ENCODE measurements at regions not wholly inside any gene's neighbourhood (a gene's known extent, or its start where the extent isn't known, plus 50 kb on each side); places are given as distances from the start of the nearest gene placed in this dataset.
"Not testable (repeated sequence)": the region's sequence is repeated elsewhere in the genome, so short reads cannot be mapped to it uniquely, and the experiment has no call there.

DNA sequence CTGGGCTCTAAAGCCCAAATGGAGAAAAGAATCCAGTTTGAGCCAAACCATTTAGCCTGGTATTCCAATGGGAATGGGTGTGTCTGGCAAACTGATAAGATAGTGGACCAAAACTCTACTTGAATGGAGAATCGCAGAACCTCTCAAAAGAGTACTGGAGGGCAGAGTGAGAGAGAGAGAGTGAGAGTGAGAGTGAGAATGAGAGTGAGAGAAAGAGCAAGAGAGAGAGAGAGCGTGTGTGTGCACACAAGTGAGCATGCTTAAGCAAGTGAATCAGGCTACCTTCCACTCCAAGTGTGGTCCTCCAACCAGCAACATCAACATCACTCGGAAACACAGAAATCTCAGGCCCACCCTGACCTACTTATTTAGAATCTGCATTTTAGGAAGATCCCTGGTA, 58.8 kb downstream of the UQCRFS1 start:
- peaks cover 47% of the 10 kb centered on the region for H3K9me3 ChIP-seq (ENCODE audit: control insufficient read depth, low read length)
- no peak overlapping the region for H3K4me3 ChIP-seq (ENCODE audit: low read length)
- H3K27me3 ChIP-seq (replicated peaks; ENCODE audit: control insufficient read depth, insufficient read depth, low read length): peaks cover 3% of the 10 kb centered on the region
- H3K36me3 ChIP-seq (ENCODE audit: control insufficient read depth, insufficient read depth, low read length, severe bottlenecking): no peaks in the 10 kb centered on the region
- no peaks in the 10 kb centered on the region for H3K4me1 ChIP-seq (ENCODE audit: control insufficient read depth, insufficient read depth, low read length)
- no peak overlapping the region for H3K9ac ChIP-seq (ENCODE audit: low read length)
- DNase-seq (ENCODE audit: low read depth): no peak

DNA sequence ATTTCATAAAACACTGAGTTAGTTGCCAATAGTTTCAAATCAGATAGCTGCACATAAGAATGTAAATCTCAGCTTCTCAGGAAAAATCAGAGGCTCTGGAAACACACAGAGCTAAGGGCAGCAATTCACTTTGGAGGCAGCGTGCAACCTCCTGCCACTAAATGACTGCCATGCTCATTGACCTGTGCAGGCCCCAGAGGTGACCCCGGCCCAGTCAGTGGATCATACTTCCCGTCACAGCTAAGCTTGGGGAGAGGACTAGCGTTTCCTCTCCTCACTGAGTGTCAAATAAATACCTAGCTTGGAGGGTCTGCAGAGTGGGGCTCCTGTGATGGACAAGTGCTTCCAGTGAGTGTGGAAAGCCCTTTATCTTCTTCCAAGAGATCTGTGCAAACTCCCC, 67.2 kb downstream of the UQCRFS1 start:
- Histone ChIP-seq H3K4me3 (ENCODE audit: low read length) (no peak overlapping the region), H3K9me3 (ENCODE audit: control insufficient read depth, low read length) (peaks cover 14% of the 10 kb centered on the region), H3K27me3 (replicated peaks; ENCODE audit: control insufficient read depth, insufficient read depth, low read length) (peaks cover 7% of the 10 kb centered on the region), H3K4me1 (ENCODE audit: control insufficient read depth, insufficient read depth, low read length) (no peaks in the 10 kb centered on the region), H3K9ac (ENCODE audit: low read length) (no peak overlapping the region), H3K36me3 (ENCODE audit: control insufficient read depth, insufficient read depth, low read length, severe bottlenecking) (no peaks in the 10 kb centered on the region)
- DNase-seq (ENCODE audit: low read depth): no peak

DNA sequence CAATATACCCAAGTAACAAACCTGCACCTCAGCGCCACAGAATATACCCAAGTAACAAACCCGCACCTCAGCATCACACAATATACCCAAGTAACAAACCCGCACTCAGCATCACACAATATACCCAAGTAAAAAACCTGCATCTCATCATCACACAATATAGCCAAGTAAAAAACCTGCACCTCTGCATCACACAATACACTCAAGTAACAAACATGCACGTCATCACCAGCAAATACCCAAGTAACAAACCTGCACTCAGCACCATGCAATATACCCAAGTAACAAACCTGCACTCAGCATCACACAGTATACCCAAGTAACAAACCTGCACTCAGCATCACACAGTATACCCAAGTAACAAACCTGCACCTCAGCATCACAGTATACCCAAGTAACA, 69.8 kb downstream of the UQCRFS1 start:
- Histone ChIP-seq H3K4me1 (ENCODE audit: control insufficient read depth, insufficient read depth, low read length) (no peaks in the 10 kb centered on the region), H3K36me3 (ENCODE audit: control insufficient read depth, insufficient read depth, low read length, severe bottlenecking) (no peaks in the 10 kb centered on the region), H3K27me3 (replicated peaks; ENCODE audit: control insufficient read depth, insufficient read depth, low read length) (peaks cover 2% of the 10 kb centered on the region), H3K4me3 (ENCODE audit: low read length) (no peak overlapping the region), H3K9ac (ENCODE audit: low read length) (no peak overlapping the region), H3K9me3 (ENCODE audit: control insufficient read depth, low read length) (peaks cover 26% of the 10 kb centered on the region)
- DNase-seq (ENCODE audit: low read depth): no peak

DNA sequence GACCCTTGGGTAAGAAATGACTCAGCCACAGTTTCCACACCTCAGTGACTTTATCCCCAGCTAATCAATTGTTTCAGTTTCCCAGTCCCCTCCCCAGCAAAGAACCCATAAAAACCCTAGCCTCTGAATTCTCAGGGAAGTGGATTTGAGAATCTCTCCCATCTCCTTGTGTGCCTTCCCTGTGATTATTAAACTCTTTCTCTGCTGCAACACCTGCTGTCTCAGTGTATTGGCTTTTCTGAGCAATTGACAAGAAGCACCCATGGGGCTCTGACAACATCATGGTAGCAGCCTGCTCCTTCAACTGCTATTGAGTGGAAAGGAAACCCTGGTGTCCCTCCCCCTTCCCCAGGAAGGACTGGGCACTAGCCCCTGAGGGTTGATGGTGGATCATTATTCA, 73.7 kb downstream of the UQCRFS1 start:
- Histone ChIP-seq H3K9ac (ENCODE audit: low read length) (no peak overlapping the region), H3K4me1 (ENCODE audit: control insufficient read depth, insufficient read depth, low read length) (no peaks in the 10 kb centered on the region), H3K4me3 (ENCODE audit: low read length) (no peak overlapping the region), H3K27me3 (replicated peaks; ENCODE audit: control insufficient read depth, insufficient read depth, low read length) (peaks cover 2% of the 10 kb centered on the region), H3K9me3 (ENCODE audit: control insufficient read depth, low read length) (peaks cover 26% of the 10 kb centered on the region), H3K36me3 (ENCODE audit: control insufficient read depth, insufficient read depth, low read length, severe bottlenecking) (no peaks in the 10 kb centered on the region)
- no peak for DNase-seq (ENCODE audit: low read depth)

DNA sequence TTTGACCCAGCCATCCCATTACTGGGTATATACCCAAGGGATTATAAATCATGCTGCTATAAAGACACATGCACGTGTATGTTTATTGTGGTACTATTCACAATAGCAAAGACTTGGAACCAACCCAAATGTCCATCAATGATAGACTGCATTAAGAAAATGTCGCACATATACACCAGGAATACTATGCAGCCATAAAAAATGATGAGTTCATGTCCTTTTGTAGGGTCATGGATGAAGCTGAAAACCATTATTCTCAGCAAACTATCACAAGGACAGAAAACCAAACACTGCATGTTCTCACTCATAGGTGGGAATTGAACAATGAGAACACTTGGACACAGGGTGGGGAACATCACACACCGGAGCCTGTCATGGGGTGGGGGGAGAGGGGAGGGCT, 74.7 kb downstream of the UQCRFS1 start:
- H3K27me3 ChIP-seq (replicated peaks; ENCODE audit: control insufficient read depth, insufficient read depth, low read length); DNase-seq (ENCODE audit: low read depth): not testable (repeated sequence)

DNA sequence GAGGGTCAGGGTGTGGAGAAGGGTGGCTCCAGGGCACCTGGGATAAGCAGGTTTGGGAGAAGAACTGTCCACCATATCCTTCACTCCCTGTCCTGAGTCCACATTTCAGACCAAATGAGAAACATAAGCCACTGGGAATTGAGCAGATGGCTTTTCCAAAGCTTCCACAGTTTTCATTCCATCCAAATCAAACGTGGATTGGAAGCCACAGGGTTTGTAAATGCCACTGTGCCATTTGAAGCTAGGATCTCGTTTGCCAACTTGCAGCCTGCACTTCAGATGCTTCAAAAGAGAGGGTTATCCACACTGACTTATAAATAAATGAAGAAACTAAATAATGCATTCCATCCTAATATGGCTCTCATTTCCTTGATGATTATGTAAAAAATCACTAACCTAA, 81.5 kb downstream of the UQCRFS1 start:
- no peak overlapping the region for H3K9ac ChIP-seq (ENCODE audit: low read length)
- H3K4me3 ChIP-seq (ENCODE audit: low read length): no peak overlapping the region
- no peaks in the 10 kb centered on the region for H3K4me1 ChIP-seq (ENCODE audit: control insufficient read depth, insufficient read depth, low read length)
- no peaks in the 10 kb centered on the region for H3K36me3 ChIP-seq (ENCODE audit: control insufficient read depth, insufficient read depth, low read length, severe bottlenecking)
- no peaks in the 10 kb centered on the region for H3K9me3 ChIP-seq (ENCODE audit: control insufficient read depth, low read length)
- DNase-seq (ENCODE audit: low read depth): no peak
- H3K27me3 ChIP-seq (replicated peaks; ENCODE audit: control insufficient read depth, insufficient read depth, low read length): peaks cover 34% of the 10 kb centered on the region

More for the DNA sequence above, 74.7 kb downstream of the UQCRFS1 start:
- H3K4me3 ChIP-seq (ENCODE audit: low read length); H3K4me1 ChIP-seq (ENCODE audit: control insufficient read depth, insufficient read depth, low read length); H3K9ac ChIP-seq (ENCODE audit: low read length); H3K36me3 ChIP-seq (ENCODE audit: control insufficient read depth, insufficient read depth, low read length, severe bottlenecking): not testable (repeated sequence)
- H3K9me3 ChIP-seq (ENCODE audit: control insufficient read depth, low read length): peaks cover 26% of the 10 kb centered on the region

DNA sequence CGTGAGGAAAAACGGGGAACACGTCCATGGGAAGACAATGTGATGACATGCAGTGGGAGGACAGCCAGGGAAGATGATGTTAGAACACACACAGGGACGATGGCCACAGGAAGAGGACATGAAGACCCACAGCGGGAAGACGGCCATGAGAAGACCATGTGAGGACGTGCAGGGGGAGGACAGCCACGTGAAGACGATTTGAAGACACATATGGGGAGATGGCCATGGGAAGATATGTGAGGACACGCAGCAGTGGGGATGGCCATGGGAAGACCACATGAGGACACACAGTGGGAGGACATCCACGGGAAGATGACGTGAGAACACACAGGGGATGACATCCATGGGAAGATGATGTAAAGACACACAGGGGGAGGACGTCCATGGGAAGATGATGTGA, 83.8 kb downstream of the UQCRFS1 start:
- Histone ChIP-seq H3K36me3 (ENCODE audit: control insufficient read depth, insufficient read depth, low read length, severe bottlenecking) (no peaks in the 10 kb centered on the region), H3K27me3 (replicated peaks; ENCODE audit: control insufficient read depth, insufficient read depth, low read length) (peaks cover 40% of the 10 kb centered on the region), H3K9me3 (ENCODE audit: control insufficient read depth, low read length) (peaks cover 3% of the 10 kb centered on the region), H3K4me1 (ENCODE audit: control insufficient read depth, insufficient read depth, low read length) (no peaks in the 10 kb centered on the region), H3K9ac (ENCODE audit: low read length) (no peak overlapping the region), H3K4me3 (ENCODE audit: low read length) (no peak overlapping the region)
- no peak for DNase-seq (ENCODE audit: low read depth)

DNA sequence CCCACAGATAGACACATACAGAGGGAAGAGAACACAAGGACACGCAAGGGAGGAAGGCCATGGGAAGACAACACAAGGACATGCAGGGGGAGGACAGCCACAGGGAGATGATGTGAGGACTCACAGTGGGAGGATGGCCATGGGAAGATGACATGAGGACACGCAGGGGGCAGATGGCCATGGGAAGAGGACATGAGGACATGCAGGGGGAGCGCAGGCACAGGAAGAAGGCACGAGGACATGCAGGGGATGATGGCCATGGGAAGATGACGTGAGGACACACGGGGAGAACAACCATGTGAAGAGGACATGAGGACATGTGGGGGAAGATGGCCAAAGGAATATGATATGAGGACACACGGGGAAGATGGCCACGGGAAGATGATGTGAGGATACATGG, 84.7 kb downstream of the UQCRFS1 start:
- peaks cover 40% of the 10 kb centered on the region for H3K27me3 ChIP-seq (replicated peaks; ENCODE audit: control insufficient read depth, insufficient read depth, low read length)
- no peak overlapping the region for H3K9ac ChIP-seq (ENCODE audit: low read length)
- H3K9me3 ChIP-seq (ENCODE audit: control insufficient read depth, low read length): peaks cover 4% of the 10 kb centered on the region
- no peak overlapping the region for H3K4me3 ChIP-seq (ENCODE audit: low read length)
- no peak for DNase-seq (ENCODE audit: low read depth)
- no peaks in the 10 kb centered on the region for H3K4me1 ChIP-seq (ENCODE audit: control insufficient read depth, insufficient read depth, low read length)
- H3K36me3 ChIP-seq (ENCODE audit: control insufficient read depth, insufficient read depth, low read length, severe bottlenecking): no peaks in the 10 kb centered on the region

DNA sequence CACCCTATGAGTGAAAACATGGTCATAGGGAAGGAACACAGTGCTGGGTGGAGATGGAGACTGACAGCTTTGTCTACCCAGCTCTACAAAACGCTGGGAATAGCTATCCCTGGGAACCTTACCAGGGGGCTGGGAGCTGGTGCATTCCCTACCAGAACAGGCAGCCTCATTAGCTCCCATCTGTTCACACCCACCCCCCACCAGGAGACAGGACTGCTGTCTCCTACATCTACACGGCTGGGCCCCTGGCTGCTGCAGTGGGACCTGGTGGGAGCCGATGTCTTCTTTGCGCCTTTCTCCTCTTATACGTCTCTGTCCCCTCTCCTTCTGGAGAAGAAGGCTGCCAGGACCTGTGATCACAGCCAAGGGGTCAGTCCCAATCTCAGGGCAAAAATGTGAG, 90.8 kb downstream of the UQCRFS1 start:
- Histone ChIP-seq H3K36me3 (ENCODE audit: control insufficient read depth, insufficient read depth, low read length, severe bottlenecking) (no peaks in the 10 kb centered on the region), H3K9ac (ENCODE audit: low read length) (no peak overlapping the region), H3K4me3 (ENCODE audit: low read length) (no peak overlapping the region), H3K27me3 (replicated peaks; ENCODE audit: control insufficient read depth, insufficient read depth, low read length) (peaks cover 19% of the 10 kb centered on the region), H3K9me3 (ENCODE audit: control insufficient read depth, low read length) (peaks cover 4% of the 10 kb centered on the region), H3K4me1 (ENCODE audit: control insufficient read depth, insufficient read depth, low read length) (peaks cover 13% of the 10 kb centered on the region)
- DNase-seq (ENCODE audit: low read depth): no peak

DNA sequence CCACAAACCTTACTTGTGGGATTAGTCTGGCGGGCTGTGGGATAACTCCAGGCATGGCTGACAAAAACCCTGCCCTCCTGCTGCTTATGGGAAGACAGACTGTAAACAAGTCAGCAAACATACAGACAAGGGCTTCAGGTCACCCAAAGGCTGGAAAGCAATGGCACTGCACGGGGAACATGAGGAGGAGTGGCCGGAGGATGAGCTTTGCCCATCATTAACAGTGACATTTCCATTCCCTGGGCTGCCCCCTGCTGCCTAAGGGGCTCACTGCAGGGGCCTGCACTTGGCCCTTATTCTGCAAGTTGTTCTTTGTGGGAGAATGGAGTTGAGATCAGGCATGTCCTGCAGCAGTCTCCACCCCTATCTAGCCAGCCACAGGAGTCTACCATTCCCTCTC, 91.3 kb downstream of the UQCRFS1 start:
- H3K27me3 ChIP-seq (replicated peaks; ENCODE audit: control insufficient read depth, insufficient read depth, low read length): peaks cover 14% of the 10 kb centered on the region
- DNase-seq (ENCODE audit: low read depth): no peak
- no peak overlapping the region for H3K9ac ChIP-seq (ENCODE audit: low read length)
- peaks cover 4% of the 10 kb centered on the region for H3K9me3 ChIP-seq (ENCODE audit: control insufficient read depth, low read length)
- peaks cover 13% of the 10 kb centered on the region for H3K4me1 ChIP-seq (ENCODE audit: control insufficient read depth, insufficient read depth, low read length)
- no peak overlapping the region for H3K4me3 ChIP-seq (ENCODE audit: low read length)
- H3K36me3 ChIP-seq (ENCODE audit: control insufficient read depth, insufficient read depth, low read length, severe bottlenecking): no peaks in the 10 kb centered on the region

DNA sequence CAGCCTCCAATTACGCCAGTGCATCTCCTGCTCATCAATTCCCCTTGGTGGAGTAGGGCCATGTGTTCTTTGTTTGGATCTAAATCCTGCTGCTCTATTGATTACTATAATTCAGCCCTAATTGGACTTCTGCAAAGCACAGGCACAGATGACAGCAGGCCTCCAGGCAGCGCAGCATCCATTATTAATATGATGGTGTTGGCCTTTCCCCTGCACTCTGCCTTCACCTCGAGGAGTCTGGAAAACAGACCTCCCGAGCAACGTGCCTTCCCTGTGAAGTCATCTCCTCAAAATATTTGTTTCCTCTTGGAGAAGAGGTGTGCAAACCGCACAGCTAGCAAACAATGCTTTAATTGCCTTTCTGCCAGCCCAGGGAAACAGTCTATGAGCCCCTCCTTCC, 92.5 kb downstream of the UQCRFS1 start:
- no peak for DNase-seq (ENCODE audit: low read depth)
- H3K4me1 ChIP-seq (ENCODE audit: control insufficient read depth, insufficient read depth, low read length): peaks cover 13% of the 10 kb centered on the region
- H3K9ac ChIP-seq (ENCODE audit: low read length): no peak overlapping the region
- H3K9me3 ChIP-seq (ENCODE audit: control insufficient read depth, low read length): peaks cover 8% of the 10 kb centered on the region
- H3K36me3 ChIP-seq (ENCODE audit: control insufficient read depth, insufficient read depth, low read length, severe bottlenecking): no peaks in the 10 kb centered on the region
- H3K4me3 ChIP-seq (ENCODE audit: low read length): no peak overlapping the region
- peaks cover 5% of the 10 kb centered on the region for H3K27me3 ChIP-seq (replicated peaks; ENCODE audit: control insufficient read depth, insufficient read depth, low read length)

DNA sequence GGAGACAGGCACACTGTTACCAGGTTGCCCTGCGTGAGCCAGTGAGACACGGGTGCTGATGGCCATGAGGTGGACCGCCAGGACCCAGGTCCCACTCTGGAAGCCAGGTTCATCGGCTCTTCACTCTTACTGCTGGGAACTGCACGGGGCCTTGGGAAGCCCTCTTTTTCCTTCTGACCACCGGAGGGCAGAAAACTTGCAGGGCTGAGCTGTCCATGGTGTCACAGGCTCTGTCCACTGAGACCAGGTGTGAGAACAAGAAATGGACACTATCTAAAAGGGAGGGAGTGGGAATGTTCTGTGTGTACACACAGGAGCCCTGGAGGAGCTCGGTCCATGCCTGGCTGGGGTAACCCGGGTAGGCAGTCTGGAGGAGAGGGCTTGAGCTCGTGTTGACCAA, 93.4 kb downstream of the UQCRFS1 start:
- Histone ChIP-seq H3K36me3 (ENCODE audit: control insufficient read depth, insufficient read depth, low read length, severe bottlenecking) (no peaks in the 10 kb centered on the region), H3K9ac (ENCODE audit: low read length) (no peak overlapping the region), H3K4me1 (ENCODE audit: control insufficient read depth, insufficient read depth, low read length) (peaks cover 19% of the 10 kb centered on the region), H3K4me3 (ENCODE audit: low read length) (no peak overlapping the region), H3K27me3 (replicated peaks; ENCODE audit: control insufficient read depth, insufficient read depth, low read length) (peaks cover 5% of the 10 kb centered on the region), H3K9me3 (ENCODE audit: control insufficient read depth, low read length) (peaks cover 8% of the 10 kb centered on the region)
- no peak for DNase-seq (ENCODE audit: low read depth)

Data from adipocyte (in vitro differentiated cells).